Muscle of leg (tissue), 3 donors: ENCODE measurements at regions not wholly inside any gene's neighbourhood (a gene's known extent, or its start where the extent isn't known, plus 50 kb on each side); places are given as distances from the start of the nearest gene placed in this dataset.
"Not testable (repeated sequence)": the region's sequence is repeated elsewhere in the genome, so short reads cannot be mapped to it uniquely, and the experiment has no call there.

Experiments used
- DNase-seq: peaks from one replicate; pipeline ENCODE4 v3.0.0; 2013
- H3K27ac ChIP-seq: one replicate; pipeline ENCODE4 v1.5.1; 2013; ENCODE audit warnings: mild to moderate bottlenecking, low read length, control low read depth
- H3K27me3 ChIP-seq: one replicate; pipeline ENCODE4 v1.6.1; 2013; ENCODE audit warnings: low read length; ENCODE audit not compliant: control insufficient read depth, insufficient read depth
- H3K36me3 ChIP-seq: one replicate; pipeline ENCODE4 v1.6.1; 2013; ENCODE audit warnings: low read length; ENCODE audit not compliant: control insufficient read depth, insufficient read depth
- H3K4me1 ChIP-seq: one replicate; pipeline ENCODE4 v1.6.1; 2013; ENCODE audit warnings: low read length; ENCODE audit not compliant: control insufficient read depth, insufficient read depth
- H3K4me3 ChIP-seq: one replicate; pipeline ENCODE4 v1.5.1; 2013; ENCODE audit warnings: low read length, control low read depth
- H3K9me3 ChIP-seq: replicated peaks from 2 replicates; pipeline ENCODE4 v1.6.1; 2013; ENCODE audit warnings: low read depth, low read length; ENCODE audit not compliant: control insufficient read depth
- WGBS: methylation state at CpG from one replicate; pipeline ENCODE4 v1.1.5; 2013; ENCODE audit warnings: missing lambda C conversion rate; ENCODE audit not compliant: insufficient coverage; 5-methylcytosine and 5-hydroxymethylcytosine counted together

GRCh38 chrX:33989936-33990335 is 142.2 kb downstream of the FAM47A start:
- DNase-seq = peak; percentile 90
- WGBS = no CpG with 5 or more reads among the region's 4 CpGs

GRCh38 chrX:33987458-33987857 is 144.7 kb downstream of the FAM47A start:
- no peaks in the 10 kb centered on the region for H3K9me3 ChIP-seq
- no peak for DNase-seq
- 68% methylated on average over 4 of the region's 4 CpGs for WGBS
- H3K4me1 ChIP-seq = no peaks in the 10 kb centered on the region
- H3K27ac ChIP-seq = no peak overlapping the region
- peaks cover 3% of the 10 kb centered on the region for H3K27me3 ChIP-seq
- no peak overlapping the region for H3K4me3 ChIP-seq
- no peaks in the 10 kb centered on the region for H3K36me3 ChIP-seq

More at GRCh38 chrX:33989936-33990335, 142.2 kb downstream of the FAM47A start:
- no peak overlapping the region for H3K4me3 ChIP-seq
- no peak overlapping the region for H3K27ac ChIP-seq
- H3K9me3 ChIP-seq = no peaks in the 10 kb centered on the region
- no peaks in the 10 kb centered on the region for H3K4me1 ChIP-seq
- H3K27me3 ChIP-seq = peaks cover 3% of the 10 kb centered on the region
- H3K36me3 ChIP-seq = no peaks in the 10 kb centered on the region

- WGBS = 82% methylated on average over 6 of the region's 6 CpGs
- H3K27ac ChIP-seq = no peak overlapping the region
- no peaks in the 10 kb centered on the region for H3K9me3 ChIP-seq
- DNase-seq = no peak
- no peaks in the 10 kb centered on the region for H3K4me1 ChIP-seq
- no peak overlapping the region for H3K4me3 ChIP-seq
- H3K27me3 ChIP-seq = no peaks in the 10 kb centered on the region
- no peaks in the 10 kb centered on the region for H3K36me3 ChIP-seq
Observed at GRCh38 chrX:33974676-33975075, 157.4 kb downstream of the FAM47A start.

- no peaks in the 10 kb centered on the region for H3K27me3 ChIP-seq
- no peak for DNase-seq
- no peaks in the 10 kb centered on the region for H3K4me1 ChIP-seq
- H3K4me3 ChIP-seq = no peak overlapping the region
- no peaks in the 10 kb centered on the region for H3K9me3 ChIP-seq
- no peaks in the 10 kb centered on the region for H3K36me3 ChIP-seq
- 84% methylated on average over 3 of the region's 3 CpGs for WGBS
- no peak overlapping the region for H3K27ac ChIP-seq
Observed at GRCh38 chrX:33970028-33970967, 161.8 kb downstream of the FAM47A start.

GRCh38 chrX:33969105-33969504 is 163.0 kb downstream of the FAM47A start:
- Histone ChIP-seq H3K4me1 (no peaks in the 10 kb centered on the region), H3K27me3 (no peaks in the 10 kb centered on the region), H3K36me3 (no peaks in the 10 kb centered on the region), H3K9me3 (no peaks in the 10 kb centered on the region), H3K4me3 (no peak overlapping the region), H3K27ac (no peak overlapping the region)
- 100% methylated on average over 1 of the region's 1 CpG for WGBS
- no peak for DNase-seq

- DNase-seq = no peak
- H3K27ac ChIP-seq = no peak overlapping the region
- 63% methylated on average over 2 of the region's 4 CpGs for WGBS
- H3K4me1 ChIP-seq = no peaks in the 10 kb centered on the region
- H3K4me3 ChIP-seq = no peak overlapping the region
- H3K36me3 ChIP-seq = no peaks in the 10 kb centered on the region
- H3K27me3 ChIP-seq = no peaks in the 10 kb centered on the region
- H3K9me3 ChIP-seq = no peaks in the 10 kb centered on the region
Observed at GRCh38 chrX:33968611-33969010, 163.5 kb downstream of the FAM47A start.

- no peak overlapping the region for H3K27ac ChIP-seq
- DNase-seq = no peak
- no peaks in the 10 kb centered on the region for H3K4me1 ChIP-seq
- H3K36me3 ChIP-seq = no peaks in the 10 kb centered on the region
- no peaks in the 10 kb centered on the region for H3K27me3 ChIP-seq
- no peak overlapping the region for H3K4me3 ChIP-seq
- 40% methylated on average over 1 of the region's 2 CpGs for WGBS
- H3K9me3 ChIP-seq = no peaks in the 10 kb centered on the region
Observed at GRCh38 chrX:33949300-33949699, 182.8 kb downstream of the FAM47A start.

GRCh38 chrX:33926249-33926648 is 205.9 kb downstream of the FAM47A start:
- not testable (repeated sequence) for H3K27ac ChIP-seq, H3K36me3 ChIP-seq, H3K4me1 ChIP-seq, H3K27me3 ChIP-seq, H3K9me3 ChIP-seq, H3K4me3 ChIP-seq, DNase-seq
- 89% methylated on average over 3 of the region's 5 CpGs for WGBS

- Histone ChIP-seq H3K27ac (no peak overlapping the region), H3K27me3 (no peaks in the 10 kb centered on the region), H3K9me3 (peaks cover 4% of the 10 kb centered on the region), H3K36me3 (no peaks in the 10 kb centered on the region), H3K4me1 (no peaks in the 10 kb centered on the region), H3K4me3 (no peak overlapping the region)
- no peak for DNase-seq
- WGBS = 88% methylated on average over 2 of the region's 2 CpGs
Observed at GRCh38 chrX:33923262-33923661, 208.9 kb downstream of the FAM47A start.

GRCh38 chrX:33909836-33910235 is 222.3 kb downstream of the FAM47A start:
- no peaks in the 10 kb centered on the region for H3K36me3 ChIP-seq
- no peak overlapping the region for H3K4me3 ChIP-seq
- H3K27me3 ChIP-seq = peaks cover 7% of the 10 kb centered on the region
- no peaks in the 10 kb centered on the region for H3K9me3 ChIP-seq
- no peak overlapping the region for H3K27ac ChIP-seq
- WGBS = no CpG with 5 or more reads among the region's 1 CpG
- DNase-seq = no peak
- H3K4me1 ChIP-seq = no peaks in the 10 kb centered on the region
